Mucosa of gallbladder (tissue), 1 donor: ENCODE measurements at regions not wholly inside any gene's neighbourhood (a gene's known extent, or its start where the extent isn't known, plus 50 kb on each side); places are given as distances from the start of the nearest gene placed in this dataset.

Experiments used
- DNase-seq: peaks from one replicate; pipeline ENCODE4 v3.0.0-alpha.2; 2020; ENCODE audit warnings: low spot score
- donor health status: DM: no; HTN: no; CAD: no.

- DNase-seq = no peak
These were observed 111.5 kb upstream of the CDH4 start for GRCh38 chr20:61140576-61140975.

DNA sequence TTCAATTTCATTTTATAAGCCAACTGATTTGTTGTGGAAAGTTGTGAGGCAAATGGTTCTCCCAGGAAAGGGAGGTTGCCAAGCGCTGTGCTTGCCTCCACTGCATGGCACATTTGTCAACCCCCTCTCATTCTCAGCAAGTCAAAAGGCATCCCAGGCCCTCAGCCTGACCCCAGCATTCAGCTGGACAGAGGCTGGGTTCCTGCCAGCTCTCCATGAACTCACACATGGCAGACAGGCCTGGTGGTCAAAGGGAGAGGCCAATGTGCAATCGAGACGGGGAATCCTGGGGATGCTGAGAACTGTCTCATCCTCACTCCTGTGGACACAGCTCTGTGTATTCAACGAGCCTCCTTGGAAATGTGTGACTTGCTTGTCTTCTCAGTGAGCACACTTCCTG lies 106.0 kb upstream of the CDH4 start:
- DNase-seq = no peak

GRCh38 chr20:61149636-61150035 lies 102.4 kb upstream of the CDH4 start:
- no peak for DNase-seq

- no peak for DNase-seq
These were observed 94.8 kb upstream of the CDH4 start for GRCh38 chr20:61157301-61157700.

GRCh38 chr20:61159957-61160686 lies 91.9 kb upstream of the CDH4 start:
- no peak for DNase-seq

GRCh38 chr20:61161726-61162390 lies 90.2 kb upstream of the CDH4 start:
- DNase-seq = no peak

- DNase-seq = no peak
These were observed 89.6 kb upstream of the CDH4 start for GRCh38 chr20:61162451-61162850.

DNA sequence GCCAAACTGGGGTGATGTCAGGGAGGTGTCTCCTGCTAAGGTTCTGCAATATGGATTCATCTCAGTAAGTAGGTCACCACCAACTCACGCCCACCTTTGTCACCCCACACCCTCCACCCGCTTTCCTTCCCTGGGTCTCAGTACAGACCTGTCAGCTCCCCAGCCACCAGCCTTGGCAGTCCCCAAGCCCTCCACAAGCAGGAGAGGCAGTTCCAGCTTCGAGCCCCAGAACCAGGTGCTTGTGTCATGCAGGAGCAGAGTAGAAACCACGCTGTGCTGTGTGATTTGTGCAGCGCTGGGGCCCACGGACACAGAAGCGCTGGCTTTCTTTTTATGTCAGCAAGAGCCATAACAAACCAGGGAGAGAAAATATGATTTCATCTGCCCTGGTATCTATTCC lies 89.0 kb upstream of the CDH4 start:
- DNase-seq = no peak

DNA sequence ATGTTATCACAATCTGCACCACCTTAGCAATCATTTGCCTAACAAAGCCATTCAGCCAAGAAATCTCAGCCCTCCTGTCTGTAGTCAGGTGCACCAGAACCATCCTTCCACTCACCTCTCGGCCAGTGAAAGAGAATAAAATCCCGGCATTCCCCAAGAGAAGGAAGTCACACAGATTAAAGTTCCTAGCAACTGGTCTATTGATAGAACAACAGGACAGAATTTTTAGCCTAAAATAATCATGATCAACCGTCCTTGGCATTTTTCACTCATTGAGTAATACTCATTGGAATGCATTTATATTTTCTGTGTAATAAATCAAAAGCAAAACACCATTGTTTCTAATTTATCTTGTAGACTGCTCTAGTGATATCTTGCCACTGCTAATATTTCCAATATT lies 85.7 kb upstream of the CDH4 start:
- no peak for DNase-seq

DNA sequence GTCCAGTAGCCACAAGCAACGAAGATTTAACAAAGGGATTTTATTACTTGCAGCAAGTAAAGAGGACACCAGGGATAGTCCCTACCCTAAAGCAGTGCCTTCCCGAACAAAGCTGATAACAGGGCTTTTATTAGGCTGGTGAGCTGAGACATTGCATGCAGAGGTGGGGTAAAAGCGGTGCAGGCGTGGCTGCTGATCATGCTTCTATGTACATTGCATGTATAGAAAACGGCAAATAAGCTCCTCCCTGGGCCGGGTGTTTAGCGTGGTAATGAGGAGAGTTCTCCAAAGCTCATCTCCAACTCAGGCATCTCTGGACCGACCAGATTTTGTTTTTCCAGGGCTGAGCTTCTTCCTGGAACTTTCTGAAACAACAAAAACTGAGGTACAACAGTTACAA lies 83.5 kb upstream of the CDH4 start:
- DNase-seq = no peak

GRCh38 chr20:61169874-61170273 lies 82.2 kb upstream of the CDH4 start:
- DNase-seq = no peak

GRCh38 chr20:61170496-61171320 lies 81.4 kb upstream of the CDH4 start:
- no peak for DNase-seq

GRCh38 chr20:61173267-61173666 lies 78.8 kb upstream of the CDH4 start:
- no peak for DNase-seq

GRCh38 chr20:61173961-61174725 lies 77.9 kb upstream of the CDH4 start:
- DNase-seq = no peak

- no peak for DNase-seq
These were observed 75.2 kb upstream of the CDH4 start for GRCh38 chr20:61176874-61177273.

GRCh38 chr20:61178551-61179071 lies 73.5 kb upstream of the CDH4 start:
- DNase-seq = no peak

GRCh38 chr20:61184194-61184593 lies 67.9 kb upstream of the CDH4 start:
- DNase-seq = no peak

GRCh38 chr20:61185181-61185580 lies 66.9 kb upstream of the CDH4 start:
- DNase-seq = no peak

- no peak for DNase-seq
These were observed 66.0 kb upstream of the CDH4 start for GRCh38 chr20:61185841-61186601.

GRCh38 chr20:61186771-61187472 lies 65.1 kb upstream of the CDH4 start:
- no peak for DNase-seq
